ENCODE measurements at regions not wholly inside any gene's neighbourhood (a gene's known extent, or its start where the extent isn't known, plus 50 kb on each side); places are given as distances from the start of the nearest gene placed in this dataset.

DNA sequence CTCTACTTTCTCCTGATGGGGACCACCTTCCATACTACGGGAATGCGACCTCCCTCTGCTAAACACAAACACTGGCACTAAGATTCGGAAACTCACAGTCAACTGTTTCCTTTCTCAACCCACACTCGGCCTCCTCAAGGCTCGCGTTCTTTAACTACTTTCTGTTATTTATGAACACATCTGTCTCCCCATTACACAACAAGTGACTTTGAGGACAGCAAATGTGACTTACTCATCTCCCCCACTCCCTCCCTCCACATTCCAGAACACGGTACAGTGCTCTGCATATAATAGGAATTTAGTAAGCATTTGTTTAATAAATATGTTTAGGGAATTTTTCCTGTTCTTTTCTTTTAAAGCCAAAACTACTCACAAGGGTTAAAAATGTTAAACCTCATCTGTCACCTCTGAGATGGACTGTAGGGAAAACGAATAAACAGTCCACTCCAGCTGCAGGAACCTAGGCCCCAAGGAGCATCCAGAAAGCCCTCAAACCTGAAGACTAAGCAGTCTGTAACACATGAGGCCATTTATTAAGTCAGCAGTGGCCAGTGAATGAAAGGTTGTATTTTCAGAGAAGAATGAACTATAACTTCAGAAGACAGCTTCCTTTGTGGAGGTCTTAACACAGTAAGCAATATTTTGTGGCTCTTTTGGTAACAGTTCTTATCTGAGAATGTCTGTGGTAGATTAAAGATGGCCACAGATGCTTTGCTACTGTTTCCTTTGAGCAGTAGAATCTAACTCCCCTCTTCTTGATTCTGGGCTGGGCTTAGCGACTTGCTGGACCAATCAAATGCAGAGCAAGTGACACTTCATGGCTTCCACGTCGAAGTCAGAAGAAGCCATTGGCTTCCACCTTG lies 209.6 kb upstream of the DTNBP1 start:
- DNase-seq: no peak

GRCh38 chr6:15871276-15871675 lies 208.4 kb upstream of the DTNBP1 start:
- DNase-seq: no peak

DNA sequence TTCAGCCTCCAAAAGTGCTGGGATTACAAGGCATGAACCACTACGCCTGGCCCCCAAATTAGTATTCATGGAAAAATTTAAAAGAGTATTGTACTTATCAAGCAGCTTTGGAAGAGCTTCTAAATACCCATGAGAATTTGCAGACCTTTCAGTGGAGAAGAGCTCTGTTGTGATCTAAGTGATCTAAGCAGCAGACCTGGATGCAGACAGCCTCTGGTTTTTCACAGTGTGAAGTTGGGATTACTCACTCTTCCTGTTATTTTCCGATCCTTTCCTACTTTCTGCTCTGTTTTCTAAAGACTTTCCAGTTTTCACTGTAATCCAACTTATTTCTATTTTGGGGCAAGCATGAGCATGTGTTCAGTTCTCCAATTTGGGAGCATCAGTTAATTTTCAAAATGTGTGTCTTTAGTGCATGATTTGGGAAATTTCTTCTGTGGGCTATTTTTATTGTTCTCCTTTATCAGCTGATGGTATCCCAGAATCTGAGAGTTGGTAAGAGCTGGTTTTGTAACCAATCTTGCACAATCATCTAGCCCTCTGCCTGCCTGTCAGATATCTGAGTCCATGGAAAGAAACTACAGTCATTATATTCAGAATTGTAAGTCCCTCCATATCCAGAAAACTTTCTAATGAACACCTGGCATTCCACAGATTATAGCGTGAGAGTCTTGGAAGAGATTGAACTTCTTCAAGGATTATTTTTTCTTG lies 207.7 kb upstream of the DTNBP1 start:
- no peak for DNase-seq

DNA sequence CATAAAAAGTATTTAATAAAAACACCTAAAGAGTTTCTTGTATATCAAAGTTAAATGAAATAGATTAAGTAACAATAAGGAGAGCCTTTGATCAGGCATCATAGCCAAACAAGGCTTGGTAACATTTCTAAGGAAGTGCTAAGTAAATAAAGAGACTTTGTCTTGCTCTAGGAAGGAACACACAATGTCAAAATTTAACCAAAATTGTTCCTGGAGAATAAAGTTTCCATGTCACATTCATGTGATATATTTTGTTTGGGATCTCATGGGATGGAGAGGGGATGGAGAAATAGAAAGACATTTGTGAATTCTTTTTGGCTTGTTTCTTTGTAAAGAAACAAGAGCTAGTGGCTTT lies 201.9 kb upstream of the DTNBP1 start:
- DNase-seq: no peak

- no peak for DNase-seq
These were observed 201.3 kb upstream of the DTNBP1 start for GRCh38 chr6:15864038-15864707.

- no peak for DNase-seq
These were observed 200.0 kb upstream of the DTNBP1 start for GRCh38 chr6:15862810-15863209.

- DNase-seq: no peak
These were observed 198.7 kb upstream of the DTNBP1 start for GRCh38 chr6:15861486-15861885.

DNA sequence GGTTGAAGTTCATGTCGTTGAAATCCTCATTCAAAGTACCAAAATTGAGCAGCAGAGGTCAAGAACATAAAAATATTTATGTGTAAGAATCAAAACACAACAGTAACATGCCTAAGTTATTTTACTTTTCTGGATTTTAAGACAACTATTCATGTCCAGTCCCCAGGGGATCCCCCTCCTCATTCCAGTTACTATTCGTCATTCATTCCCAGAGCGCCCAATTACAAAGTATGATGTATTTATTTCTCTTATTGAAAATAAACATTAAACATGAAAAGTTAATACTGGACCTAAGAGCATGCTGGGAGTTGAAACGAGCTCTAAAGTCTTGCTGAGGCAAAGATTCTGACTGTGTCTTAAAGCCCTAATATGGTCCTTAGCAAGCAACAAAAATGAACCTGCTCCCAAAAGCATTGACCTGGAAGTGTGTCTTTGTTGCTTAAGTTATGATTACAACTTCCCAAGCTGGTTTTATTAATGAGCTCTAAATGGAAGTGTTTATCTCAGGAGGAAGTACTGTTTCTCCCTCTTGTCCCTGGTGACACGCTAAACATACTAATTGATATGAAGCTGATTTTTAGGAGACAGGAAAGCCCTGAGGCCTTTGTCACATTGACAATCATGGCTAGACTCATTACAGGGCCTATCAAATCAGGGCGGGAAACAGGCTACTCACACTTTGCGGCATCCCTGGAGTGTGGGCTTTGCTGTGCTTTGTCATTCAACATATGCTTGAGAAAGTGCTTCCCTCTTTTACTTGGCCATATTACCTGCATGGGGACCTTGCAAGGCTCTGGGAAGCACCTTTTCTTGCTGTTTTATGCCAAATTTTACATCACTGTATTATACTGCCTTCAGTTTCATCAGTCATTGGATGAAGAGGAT lies 192.2 kb upstream of the DTNBP1 start:
- no peak for DNase-seq

DNA sequence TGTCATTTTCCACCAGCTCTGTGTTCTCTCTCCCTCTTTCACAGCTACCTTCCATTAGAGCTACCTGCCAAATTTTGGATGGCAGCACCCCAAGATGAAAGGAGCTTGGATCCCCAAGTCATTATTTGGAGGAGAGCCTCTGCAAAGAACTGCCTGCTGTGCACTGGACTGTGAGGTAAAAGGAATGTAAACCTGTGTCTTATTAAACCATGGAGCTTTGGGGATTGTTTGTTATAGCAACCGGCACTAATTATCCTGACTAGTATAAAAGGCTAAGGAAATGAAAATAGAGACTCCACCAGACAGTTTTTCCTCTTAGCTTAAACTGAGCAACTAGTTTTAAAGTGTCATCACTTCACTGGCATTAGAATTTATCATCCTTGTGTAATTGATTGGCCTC lies 191.6 kb upstream of the DTNBP1 start:
- no peak for DNase-seq

- no peak for DNase-seq
These were observed 190.4 kb upstream of the DTNBP1 start for GRCh38 chr6:15853259-15853658.

- DNase-seq: no peak
These were observed 189.5 kb upstream of the DTNBP1 start for GRCh38 chr6:15852289-15852688.

GRCh38 chr6:15849395-15849794 lies 186.6 kb upstream of the DTNBP1 start:
- no peak for DNase-seq

DNA sequence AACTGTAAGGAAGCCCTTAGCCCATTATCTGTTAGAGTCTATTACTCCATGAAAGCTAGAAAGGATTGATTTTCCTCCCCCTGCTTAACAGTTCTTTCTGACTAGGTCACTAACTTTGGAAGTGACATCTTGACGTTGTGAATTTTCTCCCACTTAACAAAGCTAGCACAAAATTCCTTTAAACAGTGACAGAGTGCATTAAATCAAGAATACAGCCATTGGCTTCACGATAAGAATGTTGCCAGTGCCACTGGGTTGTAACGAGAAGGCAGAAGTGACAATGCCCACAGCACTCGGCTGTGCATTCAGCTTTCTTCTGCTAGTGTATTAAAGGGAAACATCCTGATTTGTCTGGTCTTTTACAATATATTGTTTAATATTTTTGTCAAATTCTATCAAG lies 182.7 kb upstream of the DTNBP1 start:
- no peak for DNase-seq

DNA sequence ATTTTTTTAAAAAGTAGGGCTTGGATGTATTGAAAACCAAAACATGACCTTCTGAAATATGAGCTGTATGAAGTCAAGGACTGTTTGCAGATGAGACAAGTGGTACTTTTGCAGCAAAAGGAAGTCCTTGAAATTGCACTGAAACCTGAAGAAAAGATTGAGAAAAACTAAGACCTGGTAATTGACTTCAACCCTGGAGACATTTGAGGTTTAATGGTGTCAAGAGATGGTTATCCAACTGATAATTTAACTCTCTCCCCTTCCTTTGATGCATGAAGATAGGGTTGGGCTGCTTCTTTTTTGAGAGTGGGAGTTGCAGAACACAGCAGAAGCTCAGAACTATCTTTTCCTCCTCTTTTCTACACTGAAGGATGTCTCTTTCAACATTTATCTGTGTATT lies 180.9 kb upstream of the DTNBP1 start:
- no peak for DNase-seq

GRCh38 chr6:15843226-15843625 lies 180.4 kb upstream of the DTNBP1 start:
- DNase-seq: no peak

- no peak for DNase-seq
These were observed 179.9 kb upstream of the DTNBP1 start for GRCh38 chr6:15842727-15843117.

DNA sequence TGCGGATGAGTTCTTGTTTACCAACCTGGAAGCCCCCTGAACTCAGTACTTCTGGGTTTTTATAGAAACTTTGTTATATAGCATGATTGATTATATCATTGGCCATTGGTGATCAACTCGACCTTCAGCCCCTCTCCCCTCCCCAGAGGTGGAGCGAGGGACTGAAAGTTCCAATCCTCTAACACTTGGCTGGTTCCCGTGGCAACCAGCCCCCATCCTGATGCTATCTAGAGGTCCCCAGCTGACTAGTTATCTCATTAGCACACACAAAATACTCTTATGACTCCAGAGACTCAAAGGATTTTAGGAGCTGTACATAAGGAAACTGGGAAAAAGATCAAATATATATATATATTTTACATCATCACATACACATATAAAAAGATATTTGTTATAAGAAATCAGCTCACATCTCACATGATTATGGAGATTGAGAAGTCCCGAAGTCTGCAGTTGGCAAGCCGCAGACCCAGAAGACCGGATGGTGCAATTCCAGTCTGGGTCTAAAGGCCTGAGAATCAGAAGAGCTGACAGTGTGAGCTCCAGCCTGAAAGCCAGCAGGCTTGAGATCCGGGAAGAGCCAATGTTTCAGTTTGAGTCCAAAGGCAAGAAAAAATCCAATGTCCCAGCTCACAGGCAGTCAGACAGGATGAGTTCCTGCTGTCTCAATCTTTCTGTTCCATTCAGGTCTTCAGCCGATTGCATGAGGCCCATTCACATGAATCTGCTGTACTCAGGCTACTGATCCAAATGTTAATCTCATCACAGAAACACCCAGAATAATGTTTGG lies 179.3 kb upstream of the DTNBP1 start:
- no peak for DNase-seq

DNA sequence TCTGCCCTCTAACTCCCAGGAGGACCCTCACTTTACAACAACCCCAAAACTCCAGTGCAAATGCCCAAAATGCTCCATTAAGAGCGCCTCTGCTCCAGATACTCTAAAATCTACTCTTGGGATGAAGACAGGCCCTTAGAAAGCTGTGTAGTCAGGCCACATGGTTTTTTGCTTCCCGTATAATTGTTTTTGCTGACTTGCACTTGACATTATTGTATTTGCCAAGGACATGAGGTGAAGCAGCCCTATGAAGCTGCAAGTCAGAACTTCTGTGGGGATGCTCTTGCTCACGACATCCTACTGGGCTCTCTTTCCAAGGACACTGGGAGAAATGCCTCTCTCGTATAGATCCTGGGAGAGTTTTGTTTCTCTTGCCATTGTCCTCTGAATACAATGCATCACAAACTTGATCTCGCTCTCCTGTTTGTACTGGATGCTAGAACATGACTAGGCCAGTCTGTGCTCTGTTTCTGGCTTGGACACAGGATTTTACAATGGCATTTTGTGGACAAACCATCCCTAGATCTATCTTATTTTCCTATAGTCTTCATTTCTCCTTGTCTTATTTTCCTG lies 177.2 kb upstream of the DTNBP1 start:
- DNase-seq: no peak

- no peak for DNase-seq
These were observed 174.4 kb upstream of the DTNBP1 start for GRCh38 chr6:15837205-15837604.

GRCh38 chr6:15832841-15833240 lies 170.0 kb upstream of the DTNBP1 start:
- DNase-seq: no peak

DNA sequence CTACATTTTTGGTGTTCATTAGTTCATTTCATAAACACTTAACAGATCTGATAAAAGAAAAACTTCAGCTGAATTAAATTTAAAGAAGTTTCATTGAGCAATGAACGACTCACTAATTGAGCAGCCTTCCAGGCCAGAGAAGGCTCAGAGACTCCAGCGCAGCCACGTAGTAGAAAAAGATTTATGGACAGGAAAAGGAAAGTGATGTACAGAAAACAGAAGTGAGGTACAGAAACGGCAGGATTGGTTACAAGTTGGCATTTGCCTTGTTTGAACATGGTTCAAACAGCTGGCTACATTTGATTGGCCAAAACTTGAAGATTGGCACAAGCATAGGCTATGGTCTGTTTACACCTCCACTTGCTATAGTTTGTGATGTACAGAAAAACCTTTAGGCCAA lies 166.3 kb upstream of the DTNBP1 start:
- DNase-seq: no peak
